GM18520 (cell line): ENCODE measurements at regions not wholly inside any gene's neighbourhood (a gene's known extent, or its start where the extent isn't known, plus 50 kb on each side); places are given as distances from the start of the nearest gene placed in this dataset.

Source experiments
- ATAC-seq: cut with Tn5 transposase; IDR thresholded peaks from one replicate; pipeline ENCODE4 v1.9.1; 2021; ENCODE audit not compliant: unreplicated experiment

- ATAC-seq = no peak
These were observed 149.9 kb downstream of the CEBPB start for GRCh38 chr20:50340541-50340940.

- ATAC-seq = no peak
These were observed 150.4 kb downstream of the CEBPB start for GRCh38 chr20:50341050-50341449.

- ATAC-seq = no peak
These were observed 151.4 kb downstream of the CEBPB start for GRCh38 chr20:50341880-50342637.

GRCh38 chr20:50342638-50343102 lies 152.0 kb downstream of the CEBPB start:
- no peak for ATAC-seq

GRCh38 chr20:50343125-50343489 lies 152.5 kb downstream of the CEBPB start:
- no peak for ATAC-seq

GRCh38 chr20:50343490-50344179 lies 153.0 kb downstream of the CEBPB start:
- ATAC-seq = no peak

- ATAC-seq = no peak
These were observed 153.8 kb downstream of the CEBPB start for GRCh38 chr20:50344232-50345071.

GRCh38 chr20:50345712-50346373 lies 155.2 kb downstream of the CEBPB start:
- ATAC-seq = no peak

- ATAC-seq = no peak
These were observed 156.0 kb downstream of the CEBPB start for GRCh38 chr20:50346374-50347283.

- ATAC-seq = no peak
These were observed 156.8 kb downstream of the CEBPB start for GRCh38 chr20:50347284-50348063.

GRCh38 chr20:50348096-50348495 lies 157.5 kb downstream of the CEBPB start:
- no peak for ATAC-seq

GRCh38 chr20:50350510-50351249 lies 159.5 kb upstream of the PTPN1 start:
- no peak for ATAC-seq

GRCh38 chr20:50351541-50351940 lies 158.6 kb upstream of the PTPN1 start:
- no peak for ATAC-seq

GRCh38 chr20:50353289-50353961 lies 156.8 kb upstream of the PTPN1 start:
- ATAC-seq = no peak

- no peak for ATAC-seq
These were observed 155.2 kb upstream of the PTPN1 start for GRCh38 chr20:50354721-50355589.

GRCh38 chr20:50355590-50356524 lies 154.3 kb upstream of the PTPN1 start:
- ATAC-seq = no peak
